Mesenchymal stem cell (in vitro differentiated cells and primary cell): ENCODE measurements at regions not wholly inside any gene's neighbourhood (a gene's known extent, or its start where the extent isn't known, plus 50 kb on each side); places are given as distances from the start of the nearest gene placed in this dataset.

Source experiments
- DNase-seq: peaks from one replicate; pipeline ENCODE4 v3.0.0-alpha.2; 2013
- H2AFZ ChIP-seq: one replicate; pipeline ENCODE4 v1.6.1; 2013; ENCODE audit warnings: low read depth, mild to moderate bottlenecking, control low read depth, inconsistent platforms, low read length, moderate library complexity
- H2AK5ac ChIP-seq: 2 replicates; pipeline ENCODE4 v1.6.1; 2013; ENCODE audit warnings: low read length, moderate library complexity, mild to moderate bottlenecking, inconsistent platforms; ENCODE audit not compliant: severe bottlenecking
- H2BK120ac ChIP-seq: one replicate; pipeline ENCODE4 v1.6.1; 2013; ENCODE audit warnings: low read depth, mild to moderate bottlenecking, inconsistent platforms, low read length, moderate library complexity
- H2BK12ac ChIP-seq, 2 experiments: one replicate each; pipeline ENCODE4 v1.6.1; 2013; ENCODE audit warnings: inconsistent platforms in 2 of 2, low read length in 2 of 2, mild to moderate bottlenecking in 2 of 2, moderate library complexity in 2 of 2, control low read depth in 1 of 2
- H2BK15ac ChIP-seq: one replicate; pipeline ENCODE4 v1.6.1; 2013; ENCODE audit warnings: mild to moderate bottlenecking, low read depth, inconsistent platforms; ENCODE audit not compliant: poor library complexity, severe bottlenecking
- H2BK5ac ChIP-seq: 2 replicates; pipeline ENCODE4 v1.6.1; 2013; ENCODE audit warnings: low read depth, mild to moderate bottlenecking, low read length, control low read depth, inconsistent platforms; ENCODE audit not compliant: poor library complexity, severe bottlenecking
- H3K14ac ChIP-seq, 2 experiments: one replicate each; pipeline ENCODE4 v1.6.1; 2013; ENCODE audit warnings: inconsistent platforms in 2 of 2, low read length in 2 of 2, control low read depth in 1 of 2, mild to moderate bottlenecking in 1 of 2, moderate library complexity in 1 of 2
- H3K18ac ChIP-seq, 2 experiments: one replicate each; pipeline ENCODE4 v1.6.1; 2013; ENCODE audit warnings: inconsistent platforms in 2 of 2, low read length in 2 of 2, control low read depth in 1 of 2, low read depth in 1 of 2, mild to moderate bottlenecking in 1 of 2
- H3K23ac ChIP-seq, 2 experiments: one replicate each; pipeline ENCODE4 v1.6.1; 2013; ENCODE audit warnings: inconsistent platforms in 2 of 2, low read length in 2 of 2, mild to moderate bottlenecking in 2 of 2, moderate library complexity in 2 of 2, control low read depth in 1 of 2
- H3K27ac ChIP-seq: 2 replicates; pipeline ENCODE4 v1.5.1; 2013; ENCODE audit warnings: mild to moderate bottlenecking, moderate library complexity, low read length, control low read depth, inconsistent platforms; ENCODE audit not compliant: poor library complexity, severe bottlenecking
- H3K27me3 ChIP-seq, 2 experiments: 2 replicates each; pipeline versions ENCODE4 v1.6.1 to v1.7.0; 2013; ENCODE audit warnings: low read length in 2 of 2, mild to moderate bottlenecking in 2 of 2, moderate library complexity in 2 of 2, control low read depth in 1 of 2, inconsistent platforms in 1 of 2; ENCODE audit not compliant: control insufficient read depth in 1 of 2, insufficient read depth in 1 of 2
- H3K36me3 ChIP-seq, 2 experiments: 2 replicates each; pipeline versions ENCODE4 v1.6.1 to v1.7.0; 2013; ENCODE audit warnings: low read length in 2 of 2, control low read depth in 1 of 2, inconsistent platforms in 1 of 2, low read depth in 1 of 2, mild to moderate bottlenecking in 1 of 2; ENCODE audit not compliant: insufficient read depth in 2 of 2, control insufficient read depth in 1 of 2
- H3K4ac ChIP-seq, 2 experiments: one replicate each; pipeline ENCODE4 v1.6.1; 2013; ENCODE audit warnings: inconsistent platforms in 2 of 2, low read length in 2 of 2, mild to moderate bottlenecking in 2 of 2, moderate library complexity in 2 of 2, control low read depth in 1 of 2, low read depth in 1 of 2
- H3K4me1 ChIP-seq: 2 replicates; pipeline ENCODE4 v1.6.1; 2013; ENCODE audit warnings: low read depth, low read length, control low read depth; ENCODE audit not compliant: control insufficient read depth, insufficient read depth
- H3K4me2 ChIP-seq: 2 replicates; pipeline ENCODE4 v1.6.1; 2013; ENCODE audit warnings: low read length, mild to moderate bottlenecking, inconsistent platforms; ENCODE audit not compliant: poor library complexity, severe bottlenecking
- H3K4me3 ChIP-seq, 2 experiments: 2 replicates each; pipeline versions ENCODE4 v1.5.1 to v1.7.0; 2013; ENCODE audit warnings: low read length in 2 of 2, mild to moderate bottlenecking in 2 of 2, control low read depth in 1 of 2, low read depth in 1 of 2; ENCODE audit not compliant: insufficient read depth in 1 of 2
- H3K79me1 ChIP-seq: replicated peaks from 2 replicates; pipeline ENCODE4 v1.6.1; 2013; ENCODE audit warnings: mild to moderate bottlenecking, control low read depth, low read length, inconsistent platforms; ENCODE audit not compliant: poor library complexity, severe bottlenecking
- H3K9ac ChIP-seq: 2 replicates; pipeline ENCODE4 v1.7.0; 2013; ENCODE audit warnings: mild to moderate bottlenecking, low read length, moderate library complexity
- H3K9me3 ChIP-seq: 2 replicates; pipeline ENCODE4 v1.7.0; 2013; ENCODE audit warnings: mild to moderate bottlenecking, low read length; ENCODE audit not compliant: control insufficient read depth
- H4K8ac ChIP-seq: one replicate; pipeline ENCODE4 v1.6.1; 2013; ENCODE audit warnings: inconsistent platforms, mild to moderate bottlenecking, low read length, moderate library complexity
- H4K91ac ChIP-seq: one replicate; pipeline ENCODE4 v1.6.1; 2013; ENCODE audit warnings: mild to moderate bottlenecking, low read length, inconsistent platforms
- WGBS: methylation state at CpG from one replicate; pipeline ENCODE4 v1.1.7; 2013; ENCODE audit warnings: mixed read lengths; 5-methylcytosine and 5-hydroxymethylcytosine counted together

GRCh38 chr1:74953622-74954021 is 180.6 kb upstream of the LHX8 start:
- H2BK5ac ChIP-seq: no peak overlapping the region
- WGBS: 20% methylated on average over 1 of the region's 3 CpGs
- no peak overlapping the region for H3K4me3 ChIP-seq
- no peaks in the 10 kb centered on the region for H3K27me3 ChIP-seq
- H3K23ac ChIP-seq: no peak overlapping the region
- no peaks in the 10 kb centered on the region for H3K4me1 ChIP-seq
- DNase-seq: no peak
- H3K18ac ChIP-seq: no peak overlapping the region
- H3K9ac ChIP-seq: no peak overlapping the region
- no peak overlapping the region for H4K8ac ChIP-seq
- no peaks in the 10 kb centered on the region for H3K79me1 ChIP-seq
- no peak overlapping the region for H2AK5ac ChIP-seq
- H2BK12ac ChIP-seq: no peak overlapping the region
- H3K4me2 ChIP-seq: no peak overlapping the region
- no peak overlapping the region for H3K14ac ChIP-seq
- no peak overlapping the region for H2BK15ac ChIP-seq
- no peak overlapping the region for H3K4ac ChIP-seq
- no peaks in the 10 kb centered on the region for H3K36me3 ChIP-seq
- no peak overlapping the region for H2BK120ac ChIP-seq
- H2AFZ ChIP-seq: no peak overlapping the region
- H3K9me3 ChIP-seq: no peaks in the 10 kb centered on the region
- no peak overlapping the region for H3K27ac ChIP-seq
- no peak overlapping the region for H4K91ac ChIP-seq

DNA sequence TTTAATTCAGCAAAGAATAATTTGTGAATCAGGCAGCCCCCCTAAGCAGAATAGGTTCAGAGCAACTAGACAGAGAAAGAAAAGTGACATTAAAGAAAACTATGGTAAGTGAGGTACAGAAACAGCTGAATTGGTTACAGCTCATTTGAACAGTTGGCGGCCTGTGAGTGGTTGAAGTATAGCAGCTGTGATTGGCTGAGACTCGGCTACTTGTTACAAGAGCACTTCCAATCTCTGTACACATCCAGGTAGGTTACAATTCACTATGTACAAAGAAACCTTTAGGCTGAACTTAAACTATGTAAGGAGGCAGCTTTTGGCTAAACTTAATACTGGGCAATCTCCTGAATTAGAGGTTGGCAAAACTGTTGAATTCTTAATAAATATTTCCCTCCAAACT is 171.1 kb upstream of the LHX8 start:
- H2BK120ac ChIP-seq: no peak overlapping the region
- no peak for DNase-seq
- no peak overlapping the region for H3K4me2 ChIP-seq
- H3K79me1 ChIP-seq: no peaks in the 10 kb centered on the region
- no peaks in the 10 kb centered on the region for H3K27me3 ChIP-seq
- H2BK5ac ChIP-seq: no peak overlapping the region
- H3K18ac ChIP-seq: no peak overlapping the region
- H3K4ac ChIP-seq: no peak overlapping the region
- no peak overlapping the region for H3K9ac ChIP-seq
- H2BK15ac ChIP-seq: no peak overlapping the region
- H4K8ac ChIP-seq: no peak overlapping the region
- no peak overlapping the region for H3K27ac ChIP-seq
- no peaks in the 10 kb centered on the region for H3K36me3 ChIP-seq
- WGBS: no CpG with 5 or more reads among the region's 2 CpGs
- no peak overlapping the region for H2AK5ac ChIP-seq
- no peak overlapping the region for H4K91ac ChIP-seq
- no peaks in the 10 kb centered on the region for H3K4me1 ChIP-seq
- no peak overlapping the region for H3K4me3 ChIP-seq
- no peak overlapping the region for H3K23ac ChIP-seq
- no peaks in the 10 kb centered on the region for H3K9me3 ChIP-seq
- no peak overlapping the region for H2BK12ac ChIP-seq
- H2AFZ ChIP-seq: no peak overlapping the region
- H3K14ac ChIP-seq: no peak overlapping the region

GRCh38 chr1:74964508-74965102 is 169.6 kb upstream of the LHX8 start:
- Histone ChIP-seq H4K91ac (no peak overlapping the region), H2AK5ac (no peak overlapping the region), H3K36me3 (no peaks in the 10 kb centered on the region), H2AFZ (no peak overlapping the region), H3K4me1 (no peaks in the 10 kb centered on the region), H3K27ac (no peak overlapping the region), H4K8ac (no peak overlapping the region), H2BK15ac (no peak overlapping the region), H3K18ac (no peak overlapping the region), H3K9me3 (no peaks in the 10 kb centered on the region), H3K9ac (no peak overlapping the region), H2BK5ac (no peak overlapping the region), H3K79me1 (no peaks in the 10 kb centered on the region), H3K27me3 (no peaks in the 10 kb centered on the region), H3K4ac (no peak overlapping the region), H3K23ac (no peak overlapping the region), H3K4me3 (no peak overlapping the region), H2BK120ac (no peak overlapping the region), H3K4me2 (no peak overlapping the region), H2BK12ac (no peak overlapping the region), H3K14ac (no peak overlapping the region)
- WGBS: 45% methylated on average over 4 of the region's 9 CpGs
- no peak for DNase-seq

DNA sequence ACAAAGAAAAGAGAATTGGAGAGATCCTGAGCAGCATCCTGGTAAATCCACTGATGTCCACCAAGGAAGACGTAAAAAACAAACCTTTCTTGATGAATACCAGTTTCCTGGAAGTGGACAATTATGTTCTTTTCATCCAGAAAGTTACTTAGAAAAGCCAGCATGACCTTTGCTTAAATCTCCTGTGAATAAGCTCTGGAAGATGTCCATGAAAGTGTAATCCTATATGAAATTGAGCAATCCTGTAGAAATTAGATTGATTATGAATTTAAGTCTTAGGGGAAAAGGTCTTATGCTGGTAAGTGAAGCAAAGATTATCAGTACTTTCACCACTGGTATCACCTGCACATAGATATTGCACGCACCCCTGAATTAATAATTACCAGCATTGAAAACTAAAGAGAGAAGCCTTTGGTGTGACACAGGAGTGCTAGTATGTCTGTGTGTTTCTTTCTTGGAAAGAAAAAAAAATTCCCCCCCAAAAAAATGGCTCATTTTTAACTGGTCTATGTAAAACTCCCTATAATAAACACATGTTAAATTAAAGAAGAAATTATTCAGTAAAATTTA is 164.5 kb upstream of the LHX8 start:
- Histone ChIP-seq H3K27me3 (no peaks in the 10 kb centered on the region), H2AK5ac (no peak overlapping the region), H3K4me2 (no peak overlapping the region), H3K36me3 (no peaks in the 10 kb centered on the region), H2BK5ac (no peak overlapping the region), H3K18ac (no peak overlapping the region), H3K4ac (no peak overlapping the region), H2BK15ac (no peak overlapping the region), H3K9ac (no peak overlapping the region), H2BK12ac (no peak overlapping the region), H3K4me3 (no peak overlapping the region), H2BK120ac (no peak overlapping the region), H3K14ac (no peak overlapping the region), H4K91ac (no peak overlapping the region), H3K79me1 (no peaks in the 10 kb centered on the region), H4K8ac (no peak overlapping the region), H3K9me3 (no peaks in the 10 kb centered on the region), H3K23ac (no peak overlapping the region), H3K27ac (no peak overlapping the region), H2AFZ (no peak overlapping the region), H3K4me1 (no peaks in the 10 kb centered on the region)
- WGBS: 60% methylated on average over 1 of the region's 2 CpGs
- no peak for DNase-seq
